ENCODE measurements at regions not wholly inside any gene's neighbourhood (a gene's known extent, or its start where the extent isn't known, plus 50 kb on each side); places are given as distances from the start of the nearest gene placed in this dataset.

DNA sequence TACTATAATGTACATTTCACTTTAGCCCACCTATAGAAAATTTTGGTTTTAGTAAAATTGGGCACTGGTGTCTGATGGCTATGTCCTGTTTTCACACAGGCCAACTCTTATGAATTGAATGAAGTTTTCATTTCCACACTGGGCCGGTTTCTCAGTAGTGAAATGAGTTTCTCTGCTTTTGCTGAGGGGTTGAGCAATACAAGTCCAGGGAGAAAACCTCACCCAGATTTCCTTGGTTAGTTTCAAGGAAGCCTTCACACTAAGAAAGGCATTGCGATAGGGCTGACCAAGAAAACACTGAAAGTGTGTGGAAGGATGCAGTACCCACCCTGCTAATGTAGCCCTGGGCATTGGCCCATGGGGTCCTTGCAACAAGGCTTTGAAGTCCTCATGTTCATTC lies 331.5 kb upstream of the CFAP20DC start:
- no peak for DNase-seq (ENCODE audit: low read depth)
- H3K36me3 ChIP-seq (ENCODE audit: control insufficient read depth, insufficient read depth, low read length), result no peaks in the 10 kb centered on the region

GRCh38 chr3:59380146-59380545 lies 330.3 kb upstream of the CFAP20DC start:
- FAIRE-seq (no peak), DNase-seq (ENCODE audit: low read depth) (no peak)
- H3K4me3 ChIP-seq (ENCODE audit: low read depth, low read length), result no peak overlapping the region
- no peaks in the 10 kb centered on the region for H3K27me3 ChIP-seq (ENCODE audit: control insufficient read depth, insufficient read depth, low read length)
- H3K36me3 ChIP-seq (ENCODE audit: control insufficient read depth, insufficient read depth, low read length), result no peaks in the 10 kb centered on the region
- TF ChIP-seq CTCF (IDR thresholded peaks at IDR 0.05; ENCODE audit: insufficient read depth, low read length, severe bottlenecking), result no peak

More for the DNA sequence above, 331.5 kb upstream of the CFAP20DC start:
- no peak for TF ChIP-seq CTCF (IDR thresholded peaks at IDR 0.05; ENCODE audit: insufficient read depth, low read length, severe bottlenecking)
- H3K4me3 ChIP-seq (ENCODE audit: low read depth, low read length), result no peak overlapping the region
- no peaks in the 10 kb centered on the region for H3K27me3 ChIP-seq (ENCODE audit: control insufficient read depth, insufficient read depth, low read length)
- no peak for FAIRE-seq

DNA sequence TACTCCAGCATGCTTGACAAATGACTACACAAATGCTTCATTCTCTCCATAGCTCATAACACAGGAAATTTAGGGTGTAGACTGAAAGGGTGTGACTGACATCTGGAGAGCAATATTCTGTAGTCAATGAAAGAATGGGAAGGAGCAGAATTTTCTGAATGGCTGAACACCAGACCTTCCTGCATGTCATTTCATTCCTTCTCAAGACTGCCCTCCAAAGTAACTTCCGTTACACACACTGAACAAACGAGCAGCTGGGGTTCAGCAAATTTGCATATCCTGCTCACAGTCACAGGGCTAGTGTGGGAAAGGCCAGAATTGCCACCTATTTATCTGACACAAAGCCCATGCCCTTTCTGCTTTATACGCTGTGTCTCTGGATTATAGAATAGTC lies 325.0 kb upstream of the CFAP20DC start:
- no peaks in the 10 kb centered on the region for H3K27me3 ChIP-seq (ENCODE audit: control insufficient read depth, insufficient read depth, low read length)
- no peak for TF ChIP-seq CTCF (IDR thresholded peaks at IDR 0.05; ENCODE audit: insufficient read depth, low read length, severe bottlenecking)
- H3K36me3 ChIP-seq (ENCODE audit: control insufficient read depth, insufficient read depth, low read length), result no peaks in the 10 kb centered on the region
- no peak overlapping the region for H3K4me3 ChIP-seq (ENCODE audit: low read depth, low read length)
- no peak for DNase-seq (ENCODE audit: low read depth)
- peak; percentile 13 for FAIRE-seq

DNA sequence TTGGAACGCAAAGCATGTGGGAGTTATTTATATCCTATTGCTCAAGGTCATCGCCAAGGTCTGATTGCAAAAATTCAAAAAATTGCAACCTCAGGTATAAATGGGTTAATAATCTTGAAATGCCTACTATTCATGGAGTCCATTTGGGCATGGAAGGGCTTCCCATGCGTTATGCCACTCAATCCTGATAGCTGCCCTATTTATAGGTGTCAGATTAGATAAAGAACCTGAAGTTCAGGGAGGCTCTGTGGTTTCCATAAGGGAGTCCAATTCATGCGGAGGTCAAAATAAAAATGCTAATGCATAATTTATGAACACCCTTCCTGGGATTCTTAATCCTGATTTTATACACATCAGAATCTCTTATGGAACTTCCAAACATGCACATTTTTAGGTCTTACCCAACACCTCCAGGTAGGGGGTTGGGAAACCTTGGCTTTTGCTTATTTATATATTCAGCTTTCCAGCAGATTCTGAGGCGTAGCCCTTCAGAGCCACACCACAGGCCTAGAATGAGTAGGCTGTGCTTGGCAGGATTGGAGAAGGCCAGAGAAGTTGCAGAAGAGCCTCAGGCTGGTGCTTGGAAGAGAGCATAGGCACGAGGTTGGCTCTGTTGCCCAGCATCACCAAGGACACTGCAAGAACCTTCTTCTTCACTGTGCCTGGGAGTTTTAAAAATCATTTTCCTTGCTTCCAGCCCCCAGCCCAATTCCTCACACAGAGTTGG lies 324.4 kb upstream of the CFAP20DC start:
- no peaks in the 10 kb centered on the region for H3K27me3 ChIP-seq (ENCODE audit: control insufficient read depth, insufficient read depth, low read length)
- FAIRE-seq, result no peak
- no peaks in the 10 kb centered on the region for H3K36me3 ChIP-seq (ENCODE audit: control insufficient read depth, insufficient read depth, low read length)
- DNase-seq (ENCODE audit: low read depth), result no peak
- no peak for TF ChIP-seq CTCF (IDR thresholded peaks at IDR 0.05; ENCODE audit: insufficient read depth, low read length, severe bottlenecking)
- no peak overlapping the region for H3K4me3 ChIP-seq (ENCODE audit: low read depth, low read length)

GRCh38 chr3:59372346-59372745 lies 322.5 kb upstream of the CFAP20DC start:
- Histone ChIP-seq H3K36me3 (ENCODE audit: control insufficient read depth, insufficient read depth, low read length) (no peaks in the 10 kb centered on the region), H3K27me3 (ENCODE audit: control insufficient read depth, insufficient read depth, low read length) (no peaks in the 10 kb centered on the region), H3K4me3 (ENCODE audit: low read depth, low read length) (no peak overlapping the region)
- DNase-seq (ENCODE audit: low read depth) (no peak), FAIRE-seq (no peak)
- no peak for TF ChIP-seq CTCF (IDR thresholded peaks at IDR 0.05; ENCODE audit: insufficient read depth, low read length, severe bottlenecking)
